NCI-H526 (cell line): ENCODE measurements at regions not wholly inside any gene's neighbourhood (a gene's known extent, or its start where the extent isn't known, plus 50 kb on each side); places are given as distances from the start of the nearest gene placed in this dataset.

ENCODE experiments used
- DNase-seq, 2 experiments: peaks; one replicate each; lab custom pipeline; 2025; lab: John Stamatoyannopoulos, UW

GRCh38 chr2:219772103-219772635 lies 144.7 kb downstream of the SLC4A3 start:
- no peak for DNase-seq

DNA sequence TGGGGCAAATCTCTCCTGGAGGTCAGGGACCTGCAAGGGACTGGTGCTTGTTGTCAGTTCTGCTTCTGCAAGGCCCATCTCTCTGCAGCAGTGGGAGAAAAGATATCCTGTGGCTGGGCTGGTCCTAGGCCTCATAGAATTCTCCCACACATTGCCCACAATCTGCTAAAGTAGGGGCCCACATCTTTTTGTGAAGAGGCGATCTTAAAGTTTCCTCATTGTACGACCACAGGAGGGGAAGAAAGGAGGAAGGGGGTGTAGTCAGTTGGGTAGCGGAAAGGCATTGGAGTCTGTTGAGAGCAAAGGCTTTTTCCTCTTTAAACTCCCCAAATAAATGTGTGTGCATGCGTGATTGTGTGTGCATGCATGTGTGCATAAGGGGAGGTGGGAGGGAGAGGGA lies 145.3 kb downstream of the SLC4A3 start:
- DNase-seq = no peak

DNA sequence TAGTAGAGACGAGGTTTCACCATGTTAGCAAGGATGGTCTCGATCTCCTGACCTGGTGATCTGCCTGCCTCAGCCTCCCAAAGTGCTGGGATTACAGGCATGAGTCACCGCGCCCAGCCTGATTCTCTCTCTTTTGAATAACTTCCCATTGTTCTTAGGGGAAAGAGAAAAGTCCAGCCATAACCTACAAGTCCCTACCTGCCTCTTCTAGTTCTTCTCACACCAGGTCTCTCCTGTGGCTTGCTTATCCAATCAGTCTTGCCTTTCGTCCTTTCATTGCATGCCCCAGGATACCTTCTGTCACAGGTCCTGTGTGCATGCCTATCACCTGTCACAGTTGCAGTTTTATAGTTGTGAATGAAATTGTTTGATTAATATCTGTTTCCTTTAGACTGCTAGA lies 148.1 kb downstream of the SLC4A3 start:
- DNase-seq = no peak

DNA sequence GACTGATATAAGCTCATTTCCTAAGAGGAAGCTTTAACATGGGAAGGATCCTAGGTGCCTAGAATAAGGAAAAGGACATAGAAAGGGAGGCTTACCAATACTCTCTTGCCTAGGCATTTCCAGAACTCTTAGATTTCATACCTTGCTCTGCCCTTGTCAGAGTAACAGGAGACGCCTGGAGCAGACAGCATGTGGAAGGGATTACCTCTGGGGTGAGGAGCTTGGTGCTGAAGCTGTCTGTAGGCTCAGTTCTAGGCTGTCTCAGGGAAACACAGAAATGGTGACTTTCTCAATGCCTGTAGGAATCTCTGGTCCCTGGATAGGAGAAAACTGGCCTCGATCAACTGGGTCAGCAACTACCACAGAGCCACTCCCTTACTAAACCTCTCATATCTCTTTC lies 150.0 kb downstream of the SLC4A3 start:
- DNase-seq = no peak

GRCh38 chr2:219778189-219778588 lies 150.8 kb downstream of the SLC4A3 start:
- DNase-seq = no peak

DNA sequence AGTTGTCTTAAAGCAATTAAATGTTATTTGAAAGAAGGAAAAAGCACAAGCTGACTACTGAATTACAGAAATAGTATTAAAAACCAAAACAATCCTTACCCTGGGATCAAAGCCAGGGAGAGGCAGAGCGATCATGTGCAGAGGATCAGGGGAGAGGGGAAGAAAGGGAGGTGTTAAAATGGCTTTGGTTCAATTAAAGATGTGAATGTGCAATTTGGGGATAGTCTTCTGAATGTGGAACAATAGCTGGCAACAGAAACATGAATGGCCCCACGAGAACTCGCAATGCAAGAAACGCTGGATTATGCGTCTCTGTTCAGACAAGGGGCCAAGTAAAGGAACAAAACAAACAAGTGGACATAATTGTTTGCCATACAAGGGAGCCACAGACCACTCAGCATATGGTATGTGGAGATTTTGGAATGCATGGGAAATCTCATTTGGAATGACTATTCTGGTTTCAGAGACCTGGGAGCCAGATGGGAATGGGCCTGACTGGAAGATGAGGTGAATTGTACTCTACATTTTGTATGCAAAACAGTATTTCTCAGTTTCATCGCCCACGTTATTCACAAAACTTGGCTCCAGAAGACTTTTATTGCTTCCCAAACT lies 155.4 kb downstream of the SLC4A3 start:
- no peak for DNase-seq

GRCh38 chr2:219783359-219783975 lies 156.0 kb downstream of the SLC4A3 start:
- DNase-seq = peak in 1 of 2 experiments; percentile 47

DNA sequence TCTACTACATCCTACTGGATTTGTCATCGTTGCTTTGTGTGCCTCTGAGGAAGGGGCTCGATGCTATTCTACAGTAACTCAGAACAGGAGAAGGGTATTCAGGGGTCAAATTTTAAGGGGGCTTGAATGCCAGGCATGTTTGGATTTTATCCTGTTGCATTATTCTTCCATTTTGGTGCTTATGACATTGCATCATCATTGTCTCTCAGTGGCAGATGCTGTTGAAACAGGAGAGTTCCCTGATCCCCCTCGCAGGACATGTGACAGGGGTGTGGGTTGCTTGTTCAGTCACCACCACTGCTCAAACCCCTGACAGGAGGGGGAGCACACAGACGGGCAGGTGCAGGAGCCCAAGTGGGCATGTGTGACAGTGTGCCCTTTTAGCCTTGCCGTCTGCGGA lies 156.7 kb downstream of the SLC4A3 start:
- DNase-seq = no peak

DNA sequence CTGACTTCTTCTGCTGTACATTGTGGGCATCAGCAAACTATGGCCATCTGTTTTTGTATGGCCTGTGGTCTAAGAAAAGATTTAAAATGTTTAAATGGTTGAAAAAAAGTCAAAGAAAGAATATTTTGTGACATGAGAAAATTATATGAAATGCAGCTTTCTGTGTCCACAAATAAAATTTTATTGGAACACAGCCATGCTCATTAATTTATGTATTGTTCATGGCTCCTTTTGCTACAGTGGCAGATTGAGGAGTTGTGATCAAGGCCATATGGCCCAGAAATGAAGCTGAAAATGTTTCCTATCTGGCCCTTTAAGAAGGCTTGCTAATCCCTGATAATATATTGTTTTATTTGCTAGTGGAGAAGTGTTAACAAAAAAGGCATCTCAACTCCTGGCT lies 162.0 kb downstream of the SLC4A3 start:
- DNase-seq = no peak

DNA sequence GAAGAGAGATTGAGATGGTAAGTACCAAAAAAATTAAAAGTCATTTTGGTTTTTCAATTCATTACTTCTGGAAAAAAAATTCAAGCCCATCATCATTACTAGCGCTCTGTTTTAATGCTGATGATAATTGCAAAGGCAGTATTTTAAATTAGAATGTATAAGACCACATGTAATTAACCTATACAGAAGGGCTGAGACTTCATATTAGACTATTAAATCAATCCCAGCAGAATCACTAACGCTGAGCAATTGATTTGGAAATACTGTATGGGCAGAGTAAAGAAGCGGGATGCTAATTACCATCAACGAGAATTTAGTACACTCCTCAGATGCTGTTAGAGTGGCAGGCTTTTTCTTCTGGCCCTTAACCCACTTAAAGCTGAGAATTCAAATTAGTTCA lies 165.0 kb downstream of the SLC4A3 start:
- no peak for DNase-seq

DNA sequence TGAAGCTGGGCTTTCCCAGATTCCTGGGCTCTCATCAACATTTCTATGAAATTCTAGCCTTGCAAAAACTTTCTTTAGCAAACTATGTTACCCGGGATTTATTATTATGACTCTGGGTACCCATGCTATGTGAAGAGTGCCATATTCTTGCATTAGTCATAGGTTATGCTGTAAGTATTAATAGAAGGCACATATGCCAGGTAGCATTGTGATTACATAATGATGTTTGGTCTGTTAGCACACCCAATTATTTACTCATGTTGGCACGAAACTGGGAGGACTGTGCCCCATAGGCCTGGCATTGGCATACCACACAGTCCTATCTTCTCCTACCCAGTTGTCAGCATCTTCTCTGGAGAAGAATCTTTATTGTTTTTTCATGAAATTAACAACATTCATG lies 171.0 kb downstream of the SLC4A3 start:
- no peak for DNase-seq

GRCh38 chr2:219803294-219803693 lies 175.9 kb downstream of the SLC4A3 start:
- DNase-seq = no peak

DNA sequence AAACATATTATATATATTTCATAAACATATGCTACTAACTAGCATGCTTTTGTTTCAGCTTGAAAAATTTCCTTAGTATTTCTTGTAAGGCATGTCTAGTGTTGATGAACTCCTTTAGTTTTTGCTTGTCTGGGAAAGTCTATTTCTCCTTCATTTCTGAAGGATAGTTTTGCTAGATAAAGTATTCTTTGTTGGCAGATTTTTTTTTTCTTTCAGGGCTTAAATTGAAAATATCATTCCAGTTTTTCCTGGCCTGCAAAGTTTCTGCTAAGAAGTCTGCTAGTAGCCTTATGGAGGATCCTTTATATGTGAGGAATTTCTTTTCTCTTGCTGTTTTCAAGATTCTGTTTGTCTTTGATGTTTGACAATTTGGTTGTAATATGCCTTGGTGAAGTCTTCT lies 183.5 kb downstream of the SLC4A3 start:
- DNase-seq = no peak

GRCh38 chr2:219812672-219813071 lies 185.2 kb downstream of the SLC4A3 start:
- no peak for DNase-seq

- DNase-seq = no peak
Measured at GRCh38 chr2:219820767-219821166, 193.3 kb downstream of the SLC4A3 start.

DNA sequence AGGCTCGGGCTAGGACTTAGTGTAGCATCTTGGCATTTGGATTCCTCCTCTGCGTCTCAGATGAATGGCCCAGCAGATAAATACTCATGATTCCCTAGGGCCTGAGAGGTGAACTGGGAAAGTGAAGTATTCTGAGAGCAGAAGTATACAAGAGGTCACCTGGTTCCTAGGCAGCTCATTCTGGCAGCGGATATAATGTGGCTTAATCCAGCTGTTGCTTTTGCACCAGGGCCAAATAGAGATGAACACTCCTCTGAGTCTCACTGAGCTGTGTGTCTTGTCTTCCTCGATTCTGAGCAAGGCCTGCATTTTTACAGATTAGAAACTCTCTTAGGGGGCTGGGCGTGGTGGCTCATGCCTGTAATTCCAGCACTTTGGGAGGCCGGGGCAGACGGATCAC lies 196.1 kb downstream of the SLC4A3 start:
- DNase-seq = no peak

- DNase-seq = no peak
Measured at GRCh38 chr2:219824996-219825395, 197.6 kb downstream of the SLC4A3 start.

DNA sequence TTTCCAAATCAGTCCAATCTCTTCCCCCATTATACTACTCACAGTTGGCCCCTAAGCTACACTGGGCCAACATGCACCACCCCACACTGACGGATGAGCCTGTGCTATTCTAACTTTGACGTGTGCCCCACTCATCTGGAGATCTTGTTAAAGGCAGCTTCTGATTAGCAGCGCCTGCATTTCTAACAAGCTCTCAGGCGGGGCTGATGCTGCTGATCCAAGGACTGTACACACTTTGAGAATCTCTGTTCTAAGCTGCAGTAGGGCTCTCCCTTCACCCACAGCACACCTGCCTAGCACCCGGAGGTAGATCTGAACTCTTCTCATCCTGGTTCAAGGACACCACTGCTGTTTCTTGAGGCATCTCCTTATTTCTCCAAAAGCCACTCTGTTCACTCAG lies 200.7 kb downstream of the SLC4A3 start:
- no peak for DNase-seq

DNA sequence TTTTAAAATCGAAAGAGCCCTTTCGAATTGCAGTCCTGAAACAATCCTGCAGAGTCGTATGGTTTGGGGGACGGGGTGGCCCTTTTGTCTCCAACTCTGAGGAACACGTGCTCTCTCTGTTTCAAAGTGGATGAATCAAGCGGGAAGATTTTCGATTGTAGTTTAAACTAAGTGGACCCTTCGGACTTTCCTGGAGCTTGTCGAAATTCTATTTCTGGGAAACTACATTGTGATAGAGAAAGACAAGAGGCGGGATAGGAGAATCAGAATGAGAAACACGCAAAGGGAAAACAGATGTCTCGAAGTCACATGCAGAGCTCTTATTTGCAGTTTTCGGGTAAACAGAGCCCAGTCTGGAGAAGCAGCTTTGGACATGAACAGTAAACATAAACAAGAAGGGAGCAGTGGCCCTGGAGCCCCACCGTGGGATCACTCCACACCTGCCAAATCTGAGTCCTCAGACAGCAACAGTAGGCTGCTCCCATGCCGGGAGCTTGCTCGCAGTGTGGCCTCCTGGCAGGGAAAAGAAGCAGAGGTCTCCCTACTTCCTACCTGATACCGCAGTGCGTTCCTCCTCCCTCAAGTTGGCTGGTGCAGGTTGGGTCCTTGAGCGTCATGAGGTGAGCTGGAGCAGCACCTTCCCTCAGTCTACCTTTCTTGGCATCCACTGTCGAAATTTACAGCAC lies 202.4 kb downstream of the SLC4A3 start:
- no peak for DNase-seq

DNA sequence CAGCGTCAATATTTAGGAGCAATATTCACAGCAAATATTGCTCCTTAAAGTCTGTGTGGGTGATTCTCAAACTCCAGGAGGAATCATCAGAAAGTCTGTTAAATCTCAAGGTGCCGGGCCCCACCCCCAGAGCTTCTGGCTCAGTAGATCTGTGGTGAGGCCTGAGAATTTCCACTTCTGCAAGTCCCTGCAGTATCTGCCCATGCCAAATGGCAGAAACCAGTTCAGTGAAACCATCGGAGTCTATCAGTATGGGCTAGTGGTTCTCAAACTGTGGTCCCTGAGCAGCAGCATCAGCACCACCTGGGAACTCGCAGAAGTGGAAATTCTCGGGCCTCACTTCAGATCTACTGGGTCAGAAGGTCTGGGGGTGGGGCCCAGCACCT lies 202.9 kb downstream of the SLC4A3 start:
- no peak for DNase-seq

DNA sequence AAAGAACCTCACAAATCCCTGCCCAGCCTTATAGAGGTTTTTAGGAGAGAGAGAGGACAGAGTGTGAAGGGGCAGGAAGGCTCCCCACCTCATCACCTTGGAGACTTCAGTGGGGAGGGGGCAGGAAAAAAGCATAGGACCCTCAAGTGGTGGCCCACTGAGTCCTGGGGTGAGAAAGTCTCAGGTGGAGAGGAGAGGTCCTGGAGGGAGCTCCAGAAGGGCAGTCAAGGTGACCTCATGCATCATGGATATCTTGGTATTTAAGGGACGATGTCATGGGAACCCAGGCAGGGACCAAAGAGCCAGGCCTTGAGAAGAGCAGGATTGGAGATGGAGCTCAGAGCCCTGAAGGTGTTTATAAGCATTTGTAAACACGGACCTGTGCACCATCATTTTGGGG lies 204.5 kb downstream of the SLC4A3 start:
- DNase-seq = no peak

DNA sequence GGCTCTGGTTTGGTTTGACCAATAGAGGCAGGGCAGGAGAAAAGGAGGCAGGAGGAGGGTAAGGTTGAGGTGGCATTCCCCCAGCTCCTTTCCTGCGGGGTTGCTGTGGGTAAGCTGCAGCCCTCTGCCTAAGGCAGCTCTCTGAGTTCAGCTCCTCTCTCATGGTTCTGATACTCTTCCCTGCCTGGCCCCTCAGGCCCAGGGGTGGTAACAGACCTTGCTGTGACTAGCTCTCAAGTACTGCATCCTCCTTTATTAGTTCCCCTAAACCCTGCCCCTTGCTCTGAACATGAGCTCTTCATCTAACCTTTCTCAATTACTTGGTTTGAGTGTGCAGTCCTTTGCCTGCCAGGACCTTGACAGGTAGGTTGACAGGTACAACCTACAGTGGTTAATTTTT lies 205.5 kb downstream of the SLC4A3 start:
- no peak for DNase-seq

- DNase-seq = no peak
Measured at GRCh38 chr2:219835493-219835892, 208.1 kb downstream of the SLC4A3 start.
